SK-N-MC (cell line): ENCODE measurements at regions not wholly inside any gene's neighbourhood (a gene's known extent, or its start where the extent isn't known, plus 50 kb on each side); places are given as distances from the start of the nearest gene placed in this dataset.

Source experiments
- DNase-seq: peaks from one replicate; pipeline ENCODE4 v3.0.0-alpha.2; 2011; ENCODE audit warnings: low read depth, low spot score
- H3K27ac ChIP-seq: fragments of 200-600 bp; sonication (generic); 2 replicates; pipeline ENCODE4 v1.5.1; 2016; ENCODE audit warnings: mixed run types
- H3K36me3 ChIP-seq: fragments of 200-600 bp; sonication (generic); 2 replicates; pipeline ENCODE4 v1.6.1; 2017; ENCODE audit warnings: antibody characterized with exemption, low read length, mixed read lengths; ENCODE audit not compliant: insufficient read depth
- H3K4me3 ChIP-seq: fragments of 200-600 bp; sonication (generic); 2 replicates; pipeline ENCODE4 v1.5.1; 2016
- H3K9ac ChIP-seq: fragments of 200-600 bp; sonication (generic); 2 replicates; pipeline ENCODE4 v1.8.0; 2017; ENCODE audit warnings: mixed run types, mixed read lengths; ENCODE audit not compliant: insufficient read length
- H3K9me3 ChIP-seq: fragments of 200-600 bp; sonication (generic); 2 replicates; pipeline ENCODE4 v1.6.1; 2017; ENCODE audit warnings: low read depth, mild to moderate bottlenecking, antibody characterized with exemption, low read length, moderate library complexity, mixed read lengths
- EZH2 ChIP-seq: fragments of 200-600 bp; sonication (generic); IDR thresholded peaks from one replicate; pipeline ENCODE4 v1.6.1; 2017; ENCODE audit warnings: antibody characterized with exemption
- FOXP2 ChIP-seq: optimal IDR thresholded peaks from 2 replicates; pipeline ENCODE3; 2011; ENCODE audit warnings: mild to moderate bottlenecking, moderate library complexity; ENCODE audit not compliant: insufficient read depth; ENCODE audit errors: extremely low read length, control extremely low read depth
- POLR2AphosphoS5 ChIP-seq: IDR thresholded peaks from 2 replicates; pipeline ENCODE4 v1.6.1; 2012; ENCODE audit warnings: mild to moderate bottlenecking, low read depth, low read length, borderline replicate concordance

DNA sequence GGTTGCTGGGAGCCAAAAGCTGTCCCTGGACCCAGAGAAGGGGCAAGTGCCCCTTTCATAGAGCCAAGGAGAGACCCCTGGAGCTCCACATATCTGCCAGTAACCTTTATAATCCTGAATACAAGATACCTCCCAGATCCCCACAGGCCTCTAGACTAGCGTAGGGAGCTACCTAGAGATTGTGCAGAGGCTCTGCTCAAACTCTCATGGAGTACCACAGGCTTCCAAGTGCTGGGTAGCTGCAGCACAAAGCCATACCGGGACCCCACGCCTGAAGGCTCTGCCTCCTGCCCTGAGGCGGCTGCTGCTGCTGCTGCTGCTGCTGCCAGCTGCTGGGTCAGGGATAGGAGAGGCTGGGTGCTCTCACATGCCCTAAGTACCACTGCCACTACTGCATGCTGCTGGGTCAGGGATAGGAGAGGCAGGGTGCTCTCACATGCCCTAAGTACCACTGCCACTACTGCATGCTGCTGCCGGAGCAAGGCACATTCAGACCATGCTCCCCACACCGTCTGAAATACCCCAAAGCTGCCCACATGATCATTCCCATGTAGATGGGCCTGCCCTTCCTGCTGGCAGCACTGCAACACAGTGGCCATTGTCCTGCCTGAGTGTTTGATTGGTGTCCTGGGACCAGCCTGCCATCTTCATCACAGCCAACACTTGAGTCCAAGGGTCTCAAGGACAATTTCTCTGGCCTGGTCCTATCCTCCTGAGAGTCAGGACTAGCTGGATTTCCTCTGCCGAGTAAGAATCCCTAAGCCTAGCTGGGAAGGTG lies 1434.3 kb upstream of the ADGRB3 start:
- H3K9ac ChIP-seq, result no peak overlapping the region
- H3K27ac ChIP-seq, result no peak overlapping the region
- no peak overlapping the region for H3K4me3 ChIP-seq
- DNase-seq, result no peak
- no peaks in the 10 kb centered on the region for H3K9me3 ChIP-seq
- H3K36me3 ChIP-seq, result no peaks in the 10 kb centered on the region
- TF ChIP-seq POLR2AphosphoS5 (no peak), FOXP2 (no peak), EZH2 (no peak)

DNA sequence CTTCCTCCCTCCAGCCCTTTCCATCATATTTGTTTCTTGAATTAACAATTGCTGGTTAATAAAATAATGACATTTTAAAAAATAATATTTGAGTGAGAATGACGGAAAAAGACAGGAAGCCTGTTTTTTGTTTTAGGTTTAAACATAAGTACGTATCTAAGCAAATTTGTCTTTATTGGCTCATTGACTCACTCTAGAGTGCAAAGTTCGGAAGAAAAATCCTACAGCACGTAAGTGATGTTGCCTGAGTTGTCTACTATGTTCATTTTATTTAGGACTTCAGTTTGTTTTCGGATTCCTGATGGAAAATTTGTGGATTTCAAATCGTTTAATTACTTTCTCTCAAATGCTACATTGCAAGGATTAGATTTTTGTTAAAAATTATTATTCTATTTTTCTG lies 1435.7 kb upstream of the ADGRB3 start:
- DNase-seq, result no peak
- no peaks in the 10 kb centered on the region for H3K9me3 ChIP-seq
- H3K9ac ChIP-seq, result no peak overlapping the region
- H3K4me3 ChIP-seq, result no peak overlapping the region
- no peak overlapping the region for H3K27ac ChIP-seq
- H3K36me3 ChIP-seq, result no peaks in the 10 kb centered on the region
- TF ChIP-seq EZH2 (no peak), FOXP2 (no peak), POLR2AphosphoS5 (no peak)

DNA sequence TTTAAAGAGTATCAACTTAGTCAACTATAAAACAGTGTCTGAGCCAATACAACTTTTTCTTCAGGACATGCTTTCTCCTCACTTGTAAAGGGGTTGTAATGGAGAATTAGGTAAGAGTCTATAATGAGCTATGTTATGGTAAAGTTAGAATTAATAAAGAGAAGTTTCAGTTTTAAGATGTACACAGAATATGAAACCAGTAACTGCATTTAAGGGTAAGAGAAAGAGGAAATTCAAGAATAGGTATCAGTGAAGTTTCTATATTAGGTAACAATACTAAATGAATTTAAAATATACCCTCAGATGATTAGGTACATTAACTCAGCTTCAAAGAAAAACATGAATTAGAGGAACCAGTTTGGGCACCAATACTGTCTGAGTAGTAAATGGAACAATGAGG lies 1444.3 kb upstream of the ADGRB3 start:
- H3K27ac ChIP-seq, result no peak overlapping the region
- H3K36me3 ChIP-seq, result no peaks in the 10 kb centered on the region
- DNase-seq, result no peak
- no peak overlapping the region for H3K4me3 ChIP-seq
- H3K9me3 ChIP-seq, result 0 out of 2 replicates have a peak, but pooled peaks cover 3% of the 10 kb centered on the region
- H3K9ac ChIP-seq, result no peak overlapping the region
- no peak for TF ChIP-seq EZH2
- TF ChIP-seq POLR2AphosphoS5, result no peak
- TF ChIP-seq FOXP2, result no peak

DNA sequence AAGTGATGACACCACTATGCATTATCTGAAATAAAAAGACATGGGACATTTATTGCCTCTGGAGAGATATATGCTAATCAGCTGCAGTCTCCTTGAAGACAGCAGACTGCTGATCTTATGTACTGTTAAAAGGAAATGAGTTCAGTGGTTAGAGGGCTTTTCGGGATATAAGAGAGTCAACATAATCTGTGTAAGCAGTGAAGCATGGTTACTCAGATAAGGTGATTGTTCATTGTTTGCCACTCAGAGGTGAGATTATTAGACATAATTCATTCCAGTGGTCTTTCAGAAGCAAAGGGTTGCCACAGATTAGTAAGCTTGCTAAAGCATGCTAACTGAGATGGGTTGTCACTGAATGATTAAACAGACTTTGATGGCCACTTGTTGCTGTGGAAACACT lies 1450.7 kb upstream of the ADGRB3 start:
- Histone ChIP-seq H3K9me3 (no peaks in the 10 kb centered on the region), H3K4me3 (no peak overlapping the region), H3K9ac (no peak overlapping the region), H3K36me3 (no peaks in the 10 kb centered on the region), H3K27ac (no peak overlapping the region)
- TF ChIP-seq POLR2AphosphoS5 (no peak), FOXP2 (no peak), EZH2 (no peak)
- no peak for DNase-seq

DNA sequence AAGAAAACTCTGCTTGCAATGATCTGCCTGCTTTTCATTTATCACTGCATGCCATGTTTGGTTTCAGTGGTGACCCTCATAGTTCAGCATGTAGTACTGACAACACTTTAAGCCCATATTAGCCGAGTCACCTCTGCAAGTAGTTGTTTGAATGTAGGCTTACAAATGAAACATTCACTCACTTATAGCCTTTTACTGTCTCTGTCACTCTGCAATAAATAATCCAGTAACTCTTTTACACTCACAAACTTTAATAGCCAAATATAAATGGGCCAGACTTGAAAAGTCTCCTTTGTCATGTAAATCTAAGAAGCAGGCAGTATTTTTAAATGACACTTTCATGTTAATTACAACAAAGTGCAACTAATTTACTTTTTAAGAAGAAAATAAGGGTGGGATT lies 1460.0 kb upstream of the ADGRB3 start:
- Histone ChIP-seq H3K4me3 (no peak overlapping the region), H3K9me3 (no peaks in the 10 kb centered on the region), H3K36me3 (no peaks in the 10 kb centered on the region), H3K27ac (no peak overlapping the region), H3K9ac (no peak overlapping the region)
- no peak for TF ChIP-seq FOXP2
- TF ChIP-seq POLR2AphosphoS5, result no peak
- no peak for TF ChIP-seq EZH2
- no peak for DNase-seq

DNA sequence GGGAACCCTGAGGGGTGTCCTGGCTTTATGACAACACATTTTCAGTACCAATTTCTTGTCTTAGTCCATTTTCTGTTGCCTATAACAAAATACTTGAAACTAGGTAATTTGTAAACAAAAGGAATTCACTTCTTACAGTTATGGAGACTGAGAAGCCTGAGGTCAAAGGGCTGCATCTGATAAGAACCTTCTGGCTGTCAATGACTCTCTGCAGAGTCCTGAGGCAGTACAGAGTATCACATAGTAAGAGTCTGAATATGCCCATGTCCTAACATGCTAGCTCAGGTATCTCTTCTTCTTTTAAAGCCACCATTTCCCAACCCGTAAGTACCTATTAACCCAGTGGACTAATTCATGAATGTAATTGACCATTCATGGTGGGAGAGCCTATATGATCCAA lies 1458.6 kb upstream of the EYS start:
- Histone ChIP-seq H3K9ac (no peak overlapping the region), H3K9me3 (0 out of 2 replicates have a peak, but pooled peaks cover 5% of the 10 kb centered on the region), H3K36me3 (no peaks in the 10 kb centered on the region), H3K27ac (no peak overlapping the region), H3K4me3 (no peak overlapping the region)
- DNase-seq, result no peak
- TF ChIP-seq EZH2 (no peak), POLR2AphosphoS5 (no peak), FOXP2 (no peak)

DNA sequence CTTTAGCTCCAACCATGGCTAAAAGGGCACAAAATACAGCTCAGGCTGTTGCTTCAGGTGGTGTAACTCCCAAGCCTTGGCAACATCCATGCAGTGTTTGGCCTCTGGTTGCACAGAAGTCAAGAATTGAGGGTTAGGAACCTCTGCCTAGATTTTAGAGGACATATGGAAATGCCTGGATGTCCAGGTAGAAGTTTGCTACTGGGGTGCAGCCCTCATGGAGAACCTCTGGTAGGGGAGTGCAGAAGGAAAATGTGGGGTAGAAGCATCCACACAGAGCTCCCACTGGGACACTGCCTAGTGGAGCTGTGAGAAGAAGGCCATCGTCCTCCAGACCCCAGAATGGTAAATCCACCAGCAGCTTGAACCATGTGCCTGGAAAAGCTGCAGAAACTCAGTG lies 1453.8 kb upstream of the EYS start:
- no peak for DNase-seq
- Histone ChIP-seq H3K4me3 (no peak overlapping the region), H3K27ac (no peak overlapping the region), H3K9me3 (0 out of 2 replicates have a peak, but pooled peaks cover 5% of the 10 kb centered on the region), H3K36me3 (no peaks in the 10 kb centered on the region), H3K9ac (no peak overlapping the region)
- TF ChIP-seq FOXP2 (no peak), EZH2 (no peak), POLR2AphosphoS5 (no peak)

DNA sequence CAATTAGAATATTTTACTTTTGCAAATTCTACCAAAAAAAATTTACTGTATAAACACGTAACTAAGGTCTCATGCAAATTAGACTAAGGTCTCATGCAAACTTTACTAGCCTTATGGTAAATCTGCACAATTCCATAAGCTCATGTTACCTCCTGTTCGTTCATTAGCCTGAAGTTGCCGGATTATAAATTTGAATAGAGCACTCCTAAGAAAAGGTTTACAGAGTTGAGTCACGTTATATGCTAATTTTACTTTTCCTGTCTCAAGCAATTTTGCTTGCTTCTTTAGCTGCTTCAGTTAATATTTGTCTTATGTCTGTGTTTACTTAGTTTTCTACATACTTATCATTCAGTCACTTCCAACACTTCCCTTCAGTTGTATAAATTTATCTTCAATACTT lies 1434.0 kb upstream of the EYS start:
- TF ChIP-seq EZH2 (no peak), FOXP2 (no peak), POLR2AphosphoS5 (no peak)
- Histone ChIP-seq H3K9me3 (no peaks in the 10 kb centered on the region), H3K36me3 (no peaks in the 10 kb centered on the region), H3K27ac (peak overlapping the region; percentile 48), H3K4me3 (peak overlapping the region; percentile 27), H3K9ac (peak overlapping the region; percentile 33)
- DNase-seq, result peak; percentile 47
